Upper lobe of left lung (tissue), 4 donors: ENCODE measurements at regions not wholly inside any gene's neighbourhood (a gene's known extent, or its start where the extent isn't known, plus 50 kb on each side); places are given as distances from the start of the nearest gene placed in this dataset.
"Not testable (repeated sequence)": the region's sequence is repeated elsewhere in the genome, so short reads cannot be mapped to it uniquely, and the experiment has no call there.

Source experiments
- EP300 ChIP-seq, 4 donors: sonication (generic); formaldehyde crosslinking; IDR thresholded peaks; one replicate each; pipeline ENCODE4 v1.5.1; 2017; ENCODE audit warnings: antibody characterized with exemption in 4 of 4, control low read depth in 2 of 4
- POLR2A ChIP-seq, 4 donors: fragments of 450-650 bp; IDR thresholded peaks; one replicate each; pipeline ENCODE4 v1.5.1; 2016 to 2017; ENCODE audit warnings: antibody characterized with exemption in 4 of 4, mild to moderate bottlenecking in 2 of 4
- POLR2AphosphoS5 ChIP-seq, 2 donors: sonication (generic); formaldehyde crosslinking; IDR thresholded peaks; one replicate each; pipeline ENCODE4 v1.5.1; 2017; ENCODE audit warnings: antibody characterized with exemption in 2 of 2
- TF ChIP-seq, protein P1 (sequence below), 6 experiments: fragments of 450-650 bp in 4 of 6; fragments of 200-600 bp in 2 of 6; sonication (generic) in 2 of 6; IDR thresholded peaks; one replicate each; pipeline ENCODE4 v1.5.1; 2016 to 2019; ENCODE audit warnings: antibody characterized with exemption in 6 of 6

DNA sequence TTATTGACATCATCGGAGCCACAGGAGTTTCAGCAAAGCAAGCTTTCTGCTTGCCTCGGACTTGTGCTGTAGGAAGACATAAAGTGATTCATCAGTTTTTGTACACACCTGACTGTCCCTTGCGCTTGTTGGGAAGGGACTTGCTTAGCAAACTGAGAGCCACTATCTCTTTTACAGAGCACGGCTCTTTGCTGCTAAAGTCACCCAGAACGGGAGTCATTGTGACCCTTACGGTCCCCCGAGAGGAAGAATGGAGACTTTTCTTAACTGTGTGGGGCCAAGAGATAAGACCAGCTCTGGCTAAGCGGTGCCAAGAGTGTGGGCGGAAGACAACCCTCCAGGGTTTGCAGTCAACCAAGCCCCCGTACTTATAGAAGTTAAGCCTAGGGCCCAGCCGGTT lies 89.6 kb upstream of the DEFB108B start:
- TF ChIP-seq, protein P1, sequence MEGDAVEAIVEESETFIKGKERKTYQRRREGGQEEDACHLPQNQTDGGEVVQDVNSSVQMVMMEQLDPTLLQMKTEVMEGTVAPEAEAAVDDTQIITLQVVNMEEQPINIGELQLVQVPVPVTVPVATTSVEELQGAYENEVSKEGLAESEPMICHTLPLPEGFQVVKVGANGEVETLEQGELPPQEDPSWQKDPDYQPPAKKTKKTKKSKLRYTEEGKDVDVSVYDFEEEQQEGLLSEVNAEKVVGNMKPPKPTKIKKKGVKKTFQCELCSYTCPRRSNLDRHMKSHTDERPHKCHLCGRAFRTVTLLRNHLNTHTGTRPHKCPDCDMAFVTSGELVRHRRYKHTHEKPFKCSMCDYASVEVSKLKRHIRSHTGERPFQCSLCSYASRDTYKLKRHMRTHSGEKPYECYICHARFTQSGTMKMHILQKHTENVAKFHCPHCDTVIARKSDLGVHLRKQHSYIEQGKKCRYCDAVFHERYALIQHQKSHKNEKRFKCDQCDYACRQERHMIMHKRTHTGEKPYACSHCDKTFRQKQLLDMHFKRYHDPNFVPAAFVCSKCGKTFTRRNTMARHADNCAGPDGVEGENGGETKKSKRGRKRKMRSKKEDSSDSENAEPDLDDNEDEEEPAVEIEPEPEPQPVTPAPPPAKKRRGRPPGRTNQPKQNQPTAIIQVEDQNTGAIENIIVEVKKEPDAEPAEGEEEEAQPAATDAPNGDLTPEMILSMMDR (IDR thresholded peaks at IDR 0.05) = not testable (repeated sequence)
- not testable (repeated sequence) for TF ChIP-seq EP300, POLR2A, POLR2AphosphoS5 (IDR thresholded peaks at IDR 0.05)
